ELF-1 (cell line): ENCODE measurements at regions not wholly inside any gene's neighbourhood (a gene's known extent, or its start where the extent isn't known, plus 50 kb on each side); places are given as distances from the start of the nearest gene placed in this dataset.

Experiments
- DNase-seq: peaks from one replicate; pipeline ENCODE4 v3.0.0-alpha.2; 2016; ENCODE audit warnings: low read depth, low spot score

- no peak for DNase-seq
Observed at GRCh38 chr11:134535029-134536025, 123.3 kb upstream of the B3GAT1 start.

GRCh38 chr11:134533511-134533910 lies 121.5 kb upstream of the B3GAT1 start:
- DNase-seq = no peak

GRCh38 chr11:134532921-134533421 lies 120.9 kb upstream of the B3GAT1 start:
- DNase-seq = no peak

- no peak for DNase-seq
Observed at GRCh38 chr11:134532131-134532920, 120.3 kb upstream of the B3GAT1 start.

GRCh38 chr11:134531327-134532130 lies 119.5 kb upstream of the B3GAT1 start:
- no peak for DNase-seq

- no peak for DNase-seq
Observed at GRCh38 chr11:134530636-134531326, 118.7 kb upstream of the B3GAT1 start.

GRCh38 chr11:134529212-134530096 lies 117.4 kb upstream of the B3GAT1 start:
- no peak for DNase-seq

- DNase-seq = no peak
Observed at GRCh38 chr11:134528453-134528852, 116.4 kb upstream of the B3GAT1 start.

- no peak for DNase-seq
Observed at GRCh38 chr11:134527382-134528243, 115.6 kb upstream of the B3GAT1 start.

- DNase-seq = no peak
Observed at GRCh38 chr11:134524896-134525845, 113.1 kb upstream of the B3GAT1 start.

- DNase-seq = no peak
Observed at GRCh38 chr11:134524201-134524600, 112.2 kb upstream of the B3GAT1 start.

- DNase-seq = peak; percentile 53
Observed at GRCh38 chr11:134522782-134523570, 110.9 kb upstream of the B3GAT1 start.

- no peak for DNase-seq
Observed at GRCh38 chr11:134521452-134522289, 109.6 kb upstream of the B3GAT1 start.

GRCh38 chr11:134521001-134521400 lies 109.0 kb upstream of the B3GAT1 start:
- DNase-seq = no peak

GRCh38 chr11:134519788-134520187 lies 107.7 kb upstream of the B3GAT1 start:
- DNase-seq = peak; percentile 40

- DNase-seq = no peak
Observed at GRCh38 chr11:134519390-134519750, 107.3 kb upstream of the B3GAT1 start.
